Lung (tissue), 11 donors: ENCODE measurements at regions not wholly inside any gene's neighbourhood (a gene's known extent, or its start where the extent isn't known, plus 50 kb on each side); places are given as distances from the start of the nearest gene placed in this dataset.

Source experiments
- ATAC-seq: fragments of 200-7000 bp; cut with Tn5 transposase; one replicate; pipeline ENCODE4 v1.9.1; 2020; ENCODE audit warnings: moderate number of reproducible peaks; ENCODE audit not compliant: insufficient read depth, low FRiP score
- DNase-seq, 3 donors: peaks; one replicate each; pipeline ENCODE4 v3.0.0-alpha.2; 2013 to 2017
- H3K27ac ChIP-seq, 2 donors: one replicate each; pipeline ENCODE4 v1.5.1; 2013; ENCODE audit warnings: mild to moderate bottlenecking in 2 of 2, moderate library complexity in 2 of 2, control low read depth in 1 of 2, inconsistent platforms in 1 of 2, low read depth in 1 of 2, low read length in 1 of 2
- H3K27me3 ChIP-seq, 3 donors: one replicate each; pipeline ENCODE4 v1.5.1; 2013; ENCODE audit warnings: low read length in 2 of 3; ENCODE audit not compliant: control insufficient read depth in 3 of 3, insufficient read depth in 3 of 3
- H3K36me3 ChIP-seq, 4 donors: one replicate each; pipeline ENCODE4 v1.5.1; 2013; ENCODE audit warnings: low read length in 4 of 4, mild to moderate bottlenecking in 1 of 4, moderate library complexity in 1 of 4; ENCODE audit not compliant: control insufficient read depth in 4 of 4, insufficient read depth in 4 of 4
- H3K4me1 ChIP-seq, 5 donors: one replicate each; pipeline ENCODE4 v1.5.1; 2013; ENCODE audit warnings: low read length in 5 of 5, mild to moderate bottlenecking in 2 of 5, moderate library complexity in 1 of 5; ENCODE audit not compliant: control insufficient read depth in 5 of 5, insufficient read depth in 5 of 5
- H3K4me3 ChIP-seq: one replicate; pipeline ENCODE4 v1.5.1; 2013; ENCODE audit warnings: mild to moderate bottlenecking, control low read depth, moderate library complexity
- H3K9ac ChIP-seq, 2 donors: one replicate each; pipeline ENCODE4 v1.5.1; 2013; ENCODE audit warnings: low read length in 2 of 2, control low read depth in 1 of 2; ENCODE audit not compliant: insufficient read depth in 1 of 2
- H3K9me3 ChIP-seq, 4 donors: one replicate each; pipeline ENCODE4 v1.5.1; 2013; ENCODE audit warnings: low read length in 3 of 4, mild to moderate bottlenecking in 1 of 4, moderate library complexity in 1 of 4; ENCODE audit not compliant: control insufficient read depth in 4 of 4, insufficient read depth in 3 of 4
- CTCF ChIP-seq: IDR thresholded peaks from 2 replicates; pipeline ENCODE4 v1.5.1; 2012; ENCODE audit warnings: mild to moderate bottlenecking; ENCODE audit errors: control extremely low read depth, extremely low read depth
- WGBS, 2 donors: extraction: QIAGEN DNeasy Blood & Tissue Kit; methylation state at CpG; one replicate each; pipeline ENCODE4 v1.1.7; 2013; 5-methylcytosine and 5-hydroxymethylcytosine counted together
- donor health status: control.
- donor health status: control.
- donor health status: Bipolar disorder and iron deficiency.
- donor health status: healthy.
- donor health status: DM: yes; HTN: yes; CAD: no.

- 65 to 81% methylated on average over 6 of the region's 6 CpGs for WGBS, 2 donors
- no peak overlapping the region for H3K9ac ChIP-seq
- DNase-seq (no peak), ATAC-seq (no peak)
- no peaks in the 10 kb centered on the region for H3K27me3 ChIP-seq
- H3K27ac ChIP-seq = no peak overlapping the region
- peaks cover 0 to 3% (median 0%) of the 10 kb centered on the region in 5 donors for H3K4me1 ChIP-seq
- H3K36me3 ChIP-seq = no peaks in the 10 kb centered on the region
- H3K9me3 ChIP-seq = no peaks in the 10 kb centered on the region
- H3K4me3 ChIP-seq = no peak overlapping the region
- TF ChIP-seq CTCF = no peak
Measured at GRCh38 chr4:27789773-27790172, 929.1 kb downstream of the STIM2 start.

GRCh38 chr4:27790911-27791310 is 930.3 kb downstream of the STIM2 start:
- no peaks in the 10 kb centered on the region for H3K9me3 ChIP-seq
- ATAC-seq (no peak), DNase-seq (no peak)
- no peak overlapping the region for H3K9ac ChIP-seq
- no peak overlapping the region for H3K4me3 ChIP-seq
- peaks cover 0 to 3% (median 0%) of the 10 kb centered on the region in 5 donors for H3K4me1 ChIP-seq
- H3K27me3 ChIP-seq = no peaks in the 10 kb centered on the region
- 87 to 88% methylated on average over 5 of the region's 5 CpGs for WGBS, 2 donors
- H3K27ac ChIP-seq = no peak overlapping the region
- H3K36me3 ChIP-seq = no peaks in the 10 kb centered on the region
- no peak for TF ChIP-seq CTCF

- no peak for TF ChIP-seq CTCF
- Histone ChIP-seq H3K4me1 (peaks cover 0 to 3% (median 0%) of the 10 kb centered on the region in 5 donors), H3K36me3 (no peaks in the 10 kb centered on the region), H3K9ac (no peak overlapping the region), H3K4me3 (no peak overlapping the region), H3K9me3 (no peaks in the 10 kb centered on the region), H3K27me3 (no peaks in the 10 kb centered on the region), H3K27ac (no peak overlapping the region)
- ATAC-seq (no peak), DNase-seq (peak; percentile 39 to 81 (median 55))
- WGBS, 2 donors = 59 to 75% methylated on average over 4 of the region's 4 CpGs
Measured at GRCh38 chr4:27791640-27792039, 931.0 kb downstream of the STIM2 start.

GRCh38 chr4:27807207-27807606 is 946.6 kb downstream of the STIM2 start:
- Histone ChIP-seq H3K9me3 (no peaks in the 10 kb centered on the region), H3K9ac (no peak overlapping the region), H3K27me3 (no peaks in the 10 kb centered on the region), H3K36me3 (no peaks in the 10 kb centered on the region), H3K4me3 (no peak overlapping the region), H3K27ac (no peak overlapping the region), H3K4me1 (no peaks in the 10 kb centered on the region)
- no peak for ATAC-seq
- no peak for TF ChIP-seq CTCF
- 61 to 72% methylated on average over 3 of the region's 3 CpGs for WGBS, 2 donors
- no peak for DNase-seq
